ENCODE measurements at regions not wholly inside any gene's neighbourhood (a gene's known extent, or its start where the extent isn't known, plus 50 kb on each side); places are given as distances from the start of the nearest gene placed in this dataset.

- TF ChIP-seq CTCF (IDR thresholded peaks at IDR 0.05; ENCODE audit: poor library complexity), result no peak
- TF ChIP-seq EZH2 (IDR thresholded peaks at IDR 0.05; ENCODE audit: borderline replicate concordance), result no peak
- no peaks in the 10 kb centered on the region for H3K9me2 ChIP-seq (replicated peaks; ENCODE audit: insufficient read depth)
Measured at GRCh38 chr9:108376140-108376539, 479.6 kb downstream of the ACTL7B start.

GRCh38 chr9:108374626-108375025, 481.2 kb downstream of the ACTL7B start:
- Histone ChIP-seq H3K4me2 (no peak overlapping the region), H3K27me3 (no peaks in the 10 kb centered on the region), H3K9me2 (replicated peaks; ENCODE audit: insufficient read depth) (no peaks in the 10 kb centered on the region), H3K4me1 (ENCODE audit: insufficient read depth) (no peaks in the 10 kb centered on the region), H3K4me3 (no peak overlapping the region), H3K79me2 (no peaks in the 10 kb centered on the region), H3K9me3 (ENCODE audit: low read depth) (no peaks in the 10 kb centered on the region), H4K20me1 (ENCODE audit: insufficient read depth, poor library complexity, severe bottlenecking) (no peaks in the 10 kb centered on the region), H3K27ac (no peak overlapping the region), H2AFZ (no peak overlapping the region), H3K36me3 (replicated peaks; ENCODE audit: insufficient read depth, low read depth) (no peaks in the 10 kb centered on the region)
- TF ChIP-seq EZH2 (IDR thresholded peaks at IDR 0.05; ENCODE audit: borderline replicate concordance), result no peak
- DNase-seq (ENCODE audit: low spot score), result no peak

More at GRCh38 chr9:108376140-108376539, 479.6 kb downstream of the ACTL7B start:
- DNase-seq (ENCODE audit: low spot score), result no peak
- Histone ChIP-seq H3K27me3 (no peaks in the 10 kb centered on the region), H3K4me2 (no peak overlapping the region), H2AFZ (no peak overlapping the region), H3K9me3 (ENCODE audit: low read depth) (no peaks in the 10 kb centered on the region), H4K20me1 (ENCODE audit: insufficient read depth, poor library complexity, severe bottlenecking) (no peaks in the 10 kb centered on the region), H3K36me3 (replicated peaks; ENCODE audit: insufficient read depth, low read depth) (no peaks in the 10 kb centered on the region), H3K27ac (no peak overlapping the region), H3K4me1 (ENCODE audit: insufficient read depth) (no peaks in the 10 kb centered on the region), H3K4me3 (no peak overlapping the region), H3K79me2 (no peaks in the 10 kb centered on the region)

- no peak for DNase-seq (ENCODE audit: low spot score)
- no peak for TF ChIP-seq CTCF (IDR thresholded peaks at IDR 0.05; ENCODE audit: poor library complexity)
- TF ChIP-seq EZH2phosphoT487 (IDR thresholded peaks at IDR 0.05; ENCODE audit: low read depth, severe bottlenecking, unreplicated experiment), result no peak
- no peak for TF ChIP-seq EZH2 (IDR thresholded peaks at IDR 0.05; ENCODE audit: borderline replicate concordance)
- Histone ChIP-seq H2AFZ (no peak overlapping the region), H3K79me2 (no peaks in the 10 kb centered on the region), H3K9me2 (replicated peaks; ENCODE audit: insufficient read depth) (no peaks in the 10 kb centered on the region), H3K27me3 (no peaks in the 10 kb centered on the region), H3K4me3 (no peak overlapping the region), H3K27ac (no peak overlapping the region), H3K4me1 (ENCODE audit: insufficient read depth) (no peaks in the 10 kb centered on the region), H3K36me3 (replicated peaks; ENCODE audit: insufficient read depth, low read depth) (no peaks in the 10 kb centered on the region), H4K20me1 (ENCODE audit: insufficient read depth, poor library complexity, severe bottlenecking) (no peaks in the 10 kb centered on the region), H3K4me2 (no peak overlapping the region), H3K9me3 (ENCODE audit: low read depth) (no peaks in the 10 kb centered on the region)
Measured at GRCh38 chr9:108367188-108367587, 488.6 kb downstream of the ACTL7B start.

- Histone ChIP-seq H3K27ac (no peak overlapping the region), H3K4me1 (ENCODE audit: insufficient read depth) (peaks cover 4% of the 10 kb centered on the region), H3K4me3 (no peak overlapping the region), H3K4me2 (no peak overlapping the region), H3K9me3 (ENCODE audit: low read depth) (no peaks in the 10 kb centered on the region), H3K79me2 (no peaks in the 10 kb centered on the region), H3K27me3 (no peaks in the 10 kb centered on the region), H3K36me3 (replicated peaks; ENCODE audit: insufficient read depth, low read depth) (no peaks in the 10 kb centered on the region), H2AFZ (no peak overlapping the region), H4K20me1 (ENCODE audit: insufficient read depth, poor library complexity, severe bottlenecking) (no peaks in the 10 kb centered on the region), H3K9me2 (replicated peaks; ENCODE audit: insufficient read depth) (no peaks in the 10 kb centered on the region)
- no peak for DNase-seq (ENCODE audit: low spot score)
- no peak for TF ChIP-seq CTCF (IDR thresholded peaks at IDR 0.05; ENCODE audit: poor library complexity)
- TF ChIP-seq EZH2phosphoT487 (IDR thresholded peaks at IDR 0.05; ENCODE audit: low read depth, severe bottlenecking, unreplicated experiment), result no peak
- TF ChIP-seq EZH2 (IDR thresholded peaks at IDR 0.05; ENCODE audit: borderline replicate concordance), result no peak
- 48% methylated on average over 1 of the region's 1 CpG for WGBS (ENCODE audit: low lambda C conversion rate, missing lambda C conversion rate)
Measured at GRCh38 chr9:108363311-108363710, 492.5 kb downstream of the ACTL7B start.
